PC-3 (cell line): ENCODE measurements at regions not wholly inside any gene's neighbourhood (a gene's known extent, or its start where the extent isn't known, plus 50 kb on each side); places are given as distances from the start of the nearest gene placed in this dataset.

Experiments used
- ATAC-seq: fragments of 200-7000 bp; cut with Tn5 transposase; 2 replicates; pipeline ENCODE4 v1.9.1; 2020; ENCODE audit warnings: mild to moderate bottlenecking, moderate library complexity
- BruUV-seq: library from RNA; stranded (reverse); fragments of 400-500 nt; replicated peaks from 2 replicates; lab custom pipeline; 2021; lab: Mats Ljungman, UMichigan
- CTCF ChIA-PET: fragments of 300-600 bp; sonication (Branson Sonifier 250); formaldehyde crosslinking; loops from one replicate; lab custom pipeline; 2022; ENCODE audit warnings: antibody characterized with exemption; lab: Charles Lee
- POLR2A ChIA-PET: fragments of 300-600 bp; sonication (Branson Sonifier 250); formaldehyde crosslinking; loops from one replicate; lab custom pipeline; 2022; ENCODE audit warnings: antibody characterized with exemption; ENCODE audit not compliant: unreplicated experiment; lab: Charles Lee
- DNase-seq: peaks from one replicate; pipeline ENCODE4 v3.0.0-alpha.2; 2015
- H2AFZ ChIP-seq: fragments of 300-600 bp; sonication (generic); 2 replicates; pipeline ENCODE4 v1.6.0; 2016; ENCODE audit warnings: antibody characterized with exemption, low read length
- H3F3A ChIP-seq: fragments of 300-600 bp; sonication (generic); one replicate; pipeline ENCODE4 v1.6.0; 2017; ENCODE audit warnings: antibody characterized with exemption, low read length, control low read depth, mild to moderate bottlenecking; ENCODE audit not compliant: unreplicated experiment
- H3K27ac ChIP-seq: fragments of 300-600 bp; sonication (generic); 2 replicates; pipeline ENCODE4 v1.5.1; 2016; ENCODE audit warnings: mild to moderate bottlenecking, low read length
- H3K27me3 ChIP-seq: fragments of 300-600 bp; sonication (generic); 2 replicates; pipeline ENCODE4 v1.6.1; 2016; ENCODE audit warnings: low read length, mixed read lengths
- H3K36me3 ChIP-seq: fragments of 300-600 bp; sonication (generic); 2 replicates; pipeline ENCODE4 v1.6.1; 2016; ENCODE audit warnings: low read depth, mixed run types, low read length, mixed read lengths
- H3K4me1 ChIP-seq: fragments of 300-600 bp; sonication (generic); 2 replicates; pipeline ENCODE4 v1.5.1; 2016; ENCODE audit warnings: low read length; ENCODE audit not compliant: insufficient read depth
- H3K4me2 ChIP-seq: fragments of 300-600 bp; sonication (generic); 2 replicates; pipeline ENCODE4 v1.6.0; 2016; ENCODE audit warnings: low read length
- H3K4me3 ChIP-seq: fragments of 300-600 bp; sonication (generic); 2 replicates; pipeline ENCODE4 v1.5.1; 2016; ENCODE audit warnings: mild to moderate bottlenecking, low read length, mixed read lengths
- H3K79me2 ChIP-seq: fragments of 300-600 bp; sonication (generic); 2 replicates; pipeline ENCODE4 v1.6.1; 2017; ENCODE audit warnings: low read length, mixed read lengths
- H3K9ac ChIP-seq: fragments of 300-600 bp; sonication (generic); 2 replicates; pipeline ENCODE4 v1.6.0; 2016; ENCODE audit warnings: mild to moderate bottlenecking, low read length
- H3K9me2 ChIP-seq: fragments of 300-600 bp; sonication (generic); replicated peaks from 2 replicates; pipeline ENCODE4 v1.6.1; 2016; ENCODE audit warnings: mixed run types, low read length, mixed read lengths
- H3K9me3 ChIP-seq: fragments of 300-600 bp; sonication (generic); 2 replicates; pipeline ENCODE4 v1.6.1; 2016; ENCODE audit warnings: low read length, mixed read lengths
- H4K20me1 ChIP-seq: fragments of 300-600 bp; sonication (generic); 2 replicates; pipeline ENCODE4 v1.6.1; 2016; ENCODE audit warnings: low read length, mixed read lengths
- CTCF ChIP-seq: fragments of 300-600 bp; sonication (generic); conservative IDR thresholded peaks from 2 replicates; pipeline ENCODE4 v1.5.1; 2017; ENCODE audit warnings: antibody characterized with exemption, low read depth, mild to moderate bottlenecking, low read length
- EZH2 ChIP-seq: fragments of 300-600 bp; sonication (generic); IDR thresholded peaks from one replicate; pipeline ENCODE4 v1.6.1; 2017; ENCODE audit warnings: antibody characterized with exemption, mild to moderate bottlenecking, low read length; ENCODE audit not compliant: unreplicated experiment
- EZH2phosphoT487 ChIP-seq: fragments of 300-600 bp; sonication (generic); IDR thresholded peaks from 2 replicates; pipeline ENCODE4 v1.6.1; 2018; ENCODE audit warnings: mild to moderate bottlenecking, antibody characterized with exemption, low read length, borderline replicate concordance
- intact Hi-C: fragments of 100-400 bp; cut with micrococcal nuclease; formaldehyde crosslinking; loops from 2 replicates; pipeline ENCODE4 v1.9.0; 2023

- BruUV-seq: no TSS peak
- no peaks in the 10 kb centered on the region for H3K27me3 ChIP-seq
- intact Hi-C loops: loop anchor here (2.0 kb wide), 1 partner anchor 278 kb away; no protein-coding TSS in a partner anchor
- ATAC-seq: no peak
- H3K4me3 ChIP-seq: peak overlapping the region; percentile 56
- peak overlapping the region; percentile 90 for H2AFZ ChIP-seq
- no peaks in the 10 kb centered on the region for H3F3A ChIP-seq
- TF ChIP-seq EZH2phosphoT487: no peak
- TF ChIP-seq CTCF: no peak
- no peak for TF ChIP-seq EZH2
- H3K9me2 ChIP-seq: no peaks in the 10 kb centered on the region
- CTCF ChIA-PET: interaction anchor here (0.6 to 1.6 kb wide), 6 partner anchors 78 to 280 kb away, joined by 3 to 12 read pairs (median 5); no protein-coding TSS in a partner anchor
- no peak for DNase-seq
- H3K9ac ChIP-seq: no peak overlapping the region
- H4K20me1 ChIP-seq: no peaks in the 10 kb centered on the region
- H3K36me3 ChIP-seq: no peaks in the 10 kb centered on the region
- H3K9me3 ChIP-seq: no peaks in the 10 kb centered on the region
- peak overlapping the region; percentile 81 for H3K4me2 ChIP-seq
- no peak overlapping the region for H3K27ac ChIP-seq
- POLR2A ChIA-PET: interaction anchor here (0.6 to 0.7 kb wide), 2 partner anchors 226 to 1475 kb away, joined by 5 to 12 read pairs; partner anchors contain the start of gene SYNJ1
- H3K79me2 ChIP-seq: no peaks in the 10 kb centered on the region
- peaks cover 17% of the 10 kb centered on the region for H3K4me1 ChIP-seq
These were observed 129.4 kb downstream of the MRPS6 start for GRCh38 chr21:34202553-34203372.

- Histone ChIP-seq H3K9ac (no peak overlapping the region), H3K4me3 (no peak overlapping the region), H3K4me2 (no peak overlapping the region), H3K27ac (no peak overlapping the region), H3K79me2 (no peaks in the 10 kb centered on the region), H3K27me3 (no peaks in the 10 kb centered on the region), H3K9me3 (no peaks in the 10 kb centered on the region), H4K20me1 (no peaks in the 10 kb centered on the region), H3F3A (no peaks in the 10 kb centered on the region), H3K4me1 (peaks cover 17% of the 10 kb centered on the region), H3K9me2 (no peaks in the 10 kb centered on the region), H2AFZ (no peak overlapping the region), H3K36me3 (no peaks in the 10 kb centered on the region)
- POLR2A ChIA-PET: interaction anchor here (0.7 kb wide), 1 partner anchor 1476 kb away, joined by 12 read pairs; the partner anchor contains the start of gene SYNJ1
- no TSS peak for BruUV-seq
- DNase-seq: no peak
- CTCF ChIA-PET: no interaction called here
- no peak for ATAC-seq
- intact Hi-C loops: loop anchor here (2.0 kb wide), 1 partner anchor 279 kb away; no protein-coding TSS in a partner anchor
- TF ChIP-seq CTCF (no peak), EZH2phosphoT487 (no peak), EZH2 (no peak)
These were observed 130.6 kb downstream of the MRPS6 start for GRCh38 chr21:34203851-34204420.
